Panc1 (cell line): ENCODE measurements at regions not wholly inside any gene's neighbourhood (a gene's known extent, or its start where the extent isn't known, plus 50 kb on each side); places are given as distances from the start of the nearest gene placed in this dataset.

Experiments
- CTCF ChIP-seq: fragments of 450-650 bp; IDR thresholded peaks from 2 replicates; pipeline ENCODE4 v1.5.1; 2017; ENCODE audit warnings: mild to moderate bottlenecking
- POLR2AphosphoS5 ChIP-seq: IDR thresholded peaks from 2 replicates; pipeline ENCODE4 v1.6.1; 2012; ENCODE audit warnings: mild to moderate bottlenecking, low read depth, low read length, moderate library complexity
- SIN3A ChIP-seq: IDR thresholded peaks from 2 replicates; pipeline ENCODE4 v1.6.1; 2012; ENCODE audit warnings: low read depth, mild to moderate bottlenecking, low read length, moderate library complexity, borderline replicate concordance; ENCODE audit not compliant: insufficient read depth

- no peak for TF ChIP-seq CTCF
- TF ChIP-seq SIN3A, result no peak
- no peak for TF ChIP-seq POLR2AphosphoS5
These were observed 96.8 kb upstream of the FAT1 start for GRCh38 chr4:186820391-186820891.
